ENCODE measurements at regions not wholly inside any gene's neighbourhood (a gene's known extent, or its start where the extent isn't known, plus 50 kb on each side); places are given as distances from the start of the nearest gene placed in this dataset.
A peak's percentile ranks its signal among the peaks of the same experiment; 100 is the strongest.

- Mint-ChIP-seq H3K9me3 (ENCODE audit: unreplicated experiment) (peaks cover 6% of the 10 kb centered on the region), H3K4me3 (ENCODE audit: unreplicated experiment) (no peak overlapping the region), H3K27ac (ENCODE audit: unreplicated experiment) (no peak overlapping the region)
Measured at GRCh38 chr7:26011039-26011696, 140.8 kb upstream of the NFE2L3 start.

GRCh38 chr7:26013551-26014083 is 138.4 kb upstream of the NFE2L3 start:
- no peak overlapping the region for H3K4me3 Mint-ChIP-seq (ENCODE audit: unreplicated experiment)
- H3K36me3 Mint-ChIP-seq (ENCODE audit: unreplicated experiment) = no peaks in the 10 kb centered on the region
- H3K9me3 Mint-ChIP-seq (ENCODE audit: unreplicated experiment) = peaks cover 20% of the 10 kb centered on the region
- no peaks in the 10 kb centered on the region for H3K27me3 Mint-ChIP-seq (ENCODE audit: unreplicated experiment)
- H3K27ac Mint-ChIP-seq (ENCODE audit: unreplicated experiment) = no peak overlapping the region
- TF ChIP-seq CTCF (IDR thresholded peaks at IDR 0.05) = no peak
- DNase-seq (ENCODE audit: extremely low spot score, unreplicated experiment) = no peak
- H3K4me1 Mint-ChIP-seq (ENCODE audit: unreplicated experiment) = no peaks in the 10 kb centered on the region

More at GRCh38 chr7:26011039-26011696, 140.8 kb upstream of the NFE2L3 start:
- Mint-ChIP-seq H3K27me3 (ENCODE audit: unreplicated experiment) (no peaks in the 10 kb centered on the region), H3K36me3 (ENCODE audit: unreplicated experiment) (no peaks in the 10 kb centered on the region), H3K4me1 (ENCODE audit: unreplicated experiment) (no peaks in the 10 kb centered on the region)
- TF ChIP-seq CTCF (IDR thresholded peaks at IDR 0.05) = no peak
- no peak for DNase-seq (ENCODE audit: extremely low spot score, unreplicated experiment)

- no peak for DNase-seq (ENCODE audit: extremely low spot score, unreplicated experiment)
- Mint-ChIP-seq H3K27ac (ENCODE audit: unreplicated experiment) (no peak overlapping the region), H3K9me3 (ENCODE audit: unreplicated experiment) (no peaks in the 10 kb centered on the region), H3K36me3 (ENCODE audit: unreplicated experiment) (no peaks in the 10 kb centered on the region), H3K4me1 (ENCODE audit: unreplicated experiment) (no peaks in the 10 kb centered on the region), H3K4me3 (ENCODE audit: unreplicated experiment) (no peak overlapping the region), H3K27me3 (ENCODE audit: unreplicated experiment) (no peaks in the 10 kb centered on the region)
- no peak for TF ChIP-seq CTCF (IDR thresholded peaks at IDR 0.05)
Measured at GRCh38 chr7:26022982-26023381, 129.0 kb upstream of the NFE2L3 start.

- DNase-seq (ENCODE audit: extremely low spot score, unreplicated experiment) = peak; percentile 30
- no peaks in the 10 kb centered on the region for H3K4me1 Mint-ChIP-seq (ENCODE audit: unreplicated experiment)
- no peaks in the 10 kb centered on the region for H3K36me3 Mint-ChIP-seq (ENCODE audit: unreplicated experiment)
- no peak overlapping the region for H3K27ac Mint-ChIP-seq (ENCODE audit: unreplicated experiment)
- no peak overlapping the region for H3K4me3 Mint-ChIP-seq (ENCODE audit: unreplicated experiment)
- no peaks in the 10 kb centered on the region for H3K9me3 Mint-ChIP-seq (ENCODE audit: unreplicated experiment)
- H3K27me3 Mint-ChIP-seq (ENCODE audit: unreplicated experiment) = no peaks in the 10 kb centered on the region
- no peak for TF ChIP-seq CTCF (IDR thresholded peaks at IDR 0.05)
Measured at GRCh38 chr7:26029911-26030310, 122.1 kb upstream of the NFE2L3 start.

GRCh38 chr7:26034391-26034790 is 117.6 kb upstream of the NFE2L3 start:
- Mint-ChIP-seq H3K27me3 (ENCODE audit: unreplicated experiment) (peaks cover 9% of the 10 kb centered on the region), H3K9me3 (ENCODE audit: unreplicated experiment) (no peaks in the 10 kb centered on the region), H3K27ac (ENCODE audit: unreplicated experiment) (no peak overlapping the region), H3K4me1 (ENCODE audit: unreplicated experiment) (no peaks in the 10 kb centered on the region), H3K4me3 (ENCODE audit: unreplicated experiment) (no peak overlapping the region), H3K36me3 (ENCODE audit: unreplicated experiment) (no peaks in the 10 kb centered on the region)
- peak; percentile 1 for DNase-seq (ENCODE audit: extremely low spot score, unreplicated experiment)
- TF ChIP-seq CTCF (IDR thresholded peaks at IDR 0.05) = no peak
